OCI-LY1 (cell line): ENCODE measurements at regions not wholly inside any gene's neighbourhood (a gene's known extent, or its start where the extent isn't known, plus 50 kb on each side); places are given as distances from the start of the nearest gene placed in this dataset.

Source experiments
- CTCF ChIP-seq: fragments of 200-600 bp; sonication (generic), shearing (Covaris generic); IDR thresholded peaks from 2 replicates; pipeline ENCODE4 v1.5.1; 2017; ENCODE audit warnings: mild to moderate bottlenecking, antibody characterized with exemption, low read length, moderate library complexity, mixed read lengths
- EZH2 ChIP-seq: fragments of 200-600 bp; sonication (generic), shearing (Covaris generic); IDR thresholded peaks from 2 replicates; pipeline ENCODE4 v1.8.0; 2017; ENCODE audit warnings: borderline replicate concordance, mixed run types, mild to moderate bottlenecking, antibody characterized with exemption, low read length, moderate library complexity, mixed read lengths

GRCh38 chr11:15560689-15561467 lies 446.2 kb downstream of the INSC start:
- TF ChIP-seq CTCF: no peak
- no peak for TF ChIP-seq EZH2
